ENCODE measurements at regions not wholly inside any gene's neighbourhood (a gene's known extent, or its start where the extent isn't known, plus 50 kb on each side); places are given as distances from the start of the nearest gene placed in this dataset.

GRCh38 chr3:23052208-23052607 lies 150.9 kb upstream of the UBE2E2 start:
- Histone ChIP-seq H3K36me3 (no peaks in the 10 kb centered on the region), H3K9me3 (peaks cover 0 to 10% (median 1%) of the 10 kb centered on the region in 4 donors), H3K27me3 (no peaks in the 10 kb centered on the region), H3K4me3 (no peak overlapping the region), H3K4me1 (no peaks in the 10 kb centered on the region), H3K27ac (no peak overlapping the region)
- no peak for DNase-seq
- TF ChIP-seq EP300 (IDR thresholded peaks at IDR 0.05), result no peak
- no peak for TF ChIP-seq POLR2A (IDR thresholded peaks at IDR 0.05)
- TF ChIP-seq CTCF (IDR thresholded peaks at IDR 0.05), result no peak
- TF ChIP-seq POLR2AphosphoS5 (IDR thresholded peaks at IDR 0.05), result no peak
- intact Hi-C loops (cut with DNase I; ENCODE audit: low total_unique reads), result no loop called here
- WGBS, 5 donors, result 56 to 89% (median 80%) methylated on average over 1 of the region's 1 CpG

- H3K4me1 ChIP-seq, result no peaks in the 10 kb centered on the region
- intact Hi-C loops (cut with DNase I; ENCODE audit: low total_unique reads), result no loop called here
- H3K9me3 ChIP-seq, result peaks cover 0 to 6% (median 0%) of the 10 kb centered on the region in 4 donors
- no peak overlapping the region for H3K27ac ChIP-seq
- no peak for DNase-seq
- H3K27me3 ChIP-seq, result no peaks in the 10 kb centered on the region
- TF ChIP-seq POLR2A (IDR thresholded peaks at IDR 0.05) (no peak), EP300 (IDR thresholded peaks at IDR 0.05) (no peak), POLR2AphosphoS5 (IDR thresholded peaks at IDR 0.05) (no peak), CTCF (IDR thresholded peaks at IDR 0.05) (no peak)
- no peaks in the 10 kb centered on the region for H3K36me3 ChIP-seq
- 72 to 88% (median 76%) methylated on average over 7 of the region's 7 CpGs for WGBS, 5 donors
- H3K4me3 ChIP-seq, result no peak overlapping the region
Observed at GRCh38 chr3:23052620-23053019, 150.5 kb upstream of the UBE2E2 start.

- Histone ChIP-seq H3K36me3 (no peaks in the 10 kb centered on the region), H3K9me3 (peaks cover 0 to 3% (median 0%) of the 10 kb centered on the region in 4 donors), H3K27ac (no peak overlapping the region), H3K4me1 (no peaks in the 10 kb centered on the region), H3K27me3 (no peaks in the 10 kb centered on the region), H3K4me3 (no peak overlapping the region)
- TF ChIP-seq POLR2A (IDR thresholded peaks at IDR 0.05) (no peak), EP300 (IDR thresholded peaks at IDR 0.05) (no peak), CTCF (IDR thresholded peaks at IDR 0.05) (no peak), POLR2AphosphoS5 (IDR thresholded peaks at IDR 0.05) (no peak)
- 61 to 79% (median 71%) methylated on average over 2 of the region's 2 CpGs for WGBS, 5 donors
- no peak for DNase-seq
- intact Hi-C loops (cut with DNase I; ENCODE audit: low total_unique reads), result no loop called here
Observed at GRCh38 chr3:23055733-23056376, 147.3 kb upstream of the UBE2E2 start.

GRCh38 chr3:23062582-23062981 lies 140.5 kb upstream of the UBE2E2 start:
- Histone ChIP-seq H3K4me3 (no peak overlapping the region), H3K36me3 (no peaks in the 10 kb centered on the region), H3K9me3 (peaks cover 0 to 3% (median 0%) of the 10 kb centered on the region in 4 donors), H3K27me3 (no peaks in the 10 kb centered on the region), H3K27ac (no peak overlapping the region), H3K4me1 (no peaks in the 10 kb centered on the region)
- TF ChIP-seq CTCF (IDR thresholded peaks at IDR 0.05) (no peak), EP300 (IDR thresholded peaks at IDR 0.05) (no peak), POLR2A (IDR thresholded peaks at IDR 0.05) (no peak), POLR2AphosphoS5 (IDR thresholded peaks at IDR 0.05) (no peak)
- 25 to 86% (median 64%) methylated on average over 1 of the region's 1 CpG for WGBS, 5 donors
- intact Hi-C loops (cut with DNase I; ENCODE audit: low total_unique reads), result no loop called here
- no peak for DNase-seq

Measured in stomach (tissue), 8 donors.